Lower leg skin (tissue), 4 donors: ENCODE measurements at regions not wholly inside any gene's neighbourhood (a gene's known extent, or its start where the extent isn't known, plus 50 kb on each side); places are given as distances from the start of the nearest gene placed in this dataset.

Source experiments
- DNase-seq, 2 donors: peaks; one replicate each; pipeline ENCODE4 v3.0.0-alpha.2; 2019; ENCODE audit warnings: low spot score in 2 of 2
- H3K4me3 ChIP-seq: fragments of 200-600 bp; sonication (generic); 2 replicates; pipeline ENCODE4 v1.5.1; 2017; ENCODE audit warnings: mild to moderate bottlenecking, low read depth; ENCODE audit not compliant: poor library complexity, severe bottlenecking
- CTCF ChIP-seq, 3 donors: fragments of 450-650 bp; IDR thresholded peaks; one replicate each; pipeline ENCODE4 v1.5.1; 2016; ENCODE audit warnings: antibody characterized with exemption in 3 of 3, mild to moderate bottlenecking in 3 of 3, moderate library complexity in 2 of 3
- POLR2A ChIP-seq, 2 donors: fragments of 450-650 bp; IDR thresholded peaks; one replicate each; pipeline ENCODE4 v1.6.1; 2016 to 2017; ENCODE audit warnings: antibody characterized with exemption in 2 of 2, mild to moderate bottlenecking in 1 of 2, moderate library complexity in 1 of 2
- WGBS, 2 donors: methylation state at CpG; one replicate each; pipeline ENCODE4 v1.1.5; 2018; 5-methylcytosine and 5-hydroxymethylcytosine counted together
- intact Hi-C: fragments of 100-400 bp; cut with DNase I; formaldehyde crosslinking; loops from one replicate; pipeline ENCODE4 v1.15.0; 2023; ENCODE audit warnings: low total_unique reads

GRCh38 chr3:22263042-22263441 lies 512.0 kb upstream of the ZNF385D start:
- H3K4me3 ChIP-seq: no peak overlapping the region
- TF ChIP-seq POLR2A (IDR thresholded peaks at IDR 0.05) (no peak), CTCF (IDR thresholded peaks at IDR 0.05) (no peak)
- 65 to 82% methylated on average over 2 of the region's 2 CpGs for WGBS, 2 donors
- no peak for DNase-seq
- intact Hi-C loops: no loop called here

GRCh38 chr3:22265403-22265802 lies 514.4 kb upstream of the ZNF385D start:
- H3K4me3 ChIP-seq: no peak overlapping the region
- TF ChIP-seq CTCF (IDR thresholded peaks at IDR 0.05) (no peak), POLR2A (IDR thresholded peaks at IDR 0.05) (no peak)
- no peak for DNase-seq
- 90 to 93% methylated on average over 5 of the region's 5 CpGs for WGBS, 2 donors
- intact Hi-C loops: no loop called here

- intact Hi-C loops: no loop called here
Observed at GRCh38 chr3:22269831-22270230, 518.8 kb upstream of the ZNF385D start.

GRCh38 chr3:22276351-22276750 lies 525.3 kb upstream of the ZNF385D start:
- intact Hi-C loops: no loop called here
- 90 to 92% methylated on average over 2 of the region's 2 CpGs for WGBS, 2 donors
- TF ChIP-seq POLR2A (IDR thresholded peaks at IDR 0.05) (no peak), CTCF (IDR thresholded peaks at IDR 0.05) (no peak)
- no peak for DNase-seq
- H3K4me3 ChIP-seq: no peak overlapping the region

More at GRCh38 chr3:22269831-22270230, 518.8 kb upstream of the ZNF385D start:
- 40% methylated on average over 2 of the region's 2 CpGs for WGBS, 2 donors
- DNase-seq: no peak
- H3K4me3 ChIP-seq: no peak overlapping the region
- TF ChIP-seq CTCF (IDR thresholded peaks at IDR 0.05) (no peak), POLR2A (IDR thresholded peaks at IDR 0.05) (no peak)

GRCh38 chr3:22284559-22284958 lies 533.5 kb upstream of the ZNF385D start:
- no peak overlapping the region for H3K4me3 ChIP-seq
- TF ChIP-seq POLR2A (IDR thresholded peaks at IDR 0.05): no peak
- no peak for TF ChIP-seq CTCF (IDR thresholded peaks at IDR 0.05)
- intact Hi-C loops: no loop called here
- 87 to 95% methylated on average over 1 of the region's 1 CpG for WGBS, 2 donors
- no peak for DNase-seq

GRCh38 chr3:22288756-22289155 lies 537.7 kb upstream of the ZNF385D start:
- DNase-seq: no peak
- TF ChIP-seq POLR2A (IDR thresholded peaks at IDR 0.05) (no peak), CTCF (IDR thresholded peaks at IDR 0.05) (no peak)
- no peak overlapping the region for H3K4me3 ChIP-seq
- WGBS, 2 donors: 43 to 62% methylated on average over 1 of the region's 1 CpG
- intact Hi-C loops: no loop called here
